SU-DHL-6 (cell line): ENCODE measurements at regions not wholly inside any gene's neighbourhood (a gene's known extent, or its start where the extent isn't known, plus 50 kb on each side); places are given as distances from the start of the nearest gene placed in this dataset.

Experiments used
- H2AFZ ChIP-seq: fragments of 200-600 bp; sonication (generic); 2 replicates; pipeline ENCODE4 v1.6.1; 2014; ENCODE audit warnings: low read depth, mild to moderate bottlenecking, moderate library complexity, mixed read lengths, antibody characterized with exemption, low read length; ENCODE audit not compliant: severe bottlenecking
- H3F3A ChIP-seq: fragments of 200-600 bp; shearing (Covaris generic); 2 replicates; pipeline ENCODE4 v1.6.0; 2016; ENCODE audit warnings: antibody characterized with exemption, mild to moderate bottlenecking; ENCODE audit not compliant: insufficient read depth
- H3K27ac ChIP-seq: fragments of 200-600 bp; sonication (generic); 2 replicates; pipeline ENCODE4 v1.5.1; 2016; ENCODE audit warnings: low read depth, mild to moderate bottlenecking, low read length, moderate library complexity, mixed read lengths
- H3K27me3 ChIP-seq: fragments of 200-600 bp; sonication (generic), shearing (Covaris generic); 2 replicates; pipeline ENCODE4 v1.6.0; 2014; ENCODE audit warnings: mild to moderate bottlenecking, low read length
- H3K36me3 ChIP-seq: fragments of 200-600 bp; sonication (generic); 2 replicates; pipeline ENCODE4 v1.6.1; 2014; ENCODE audit warnings: mild to moderate bottlenecking, low read length, mixed read lengths
- H3K4me2 ChIP-seq: fragments of 300-600, 200-600 bp; shearing (Covaris generic), sonication (generic); 2 replicates; pipeline ENCODE4 v1.6.0; 2014; ENCODE audit warnings: low read length, low read depth, mild to moderate bottlenecking; ENCODE audit not compliant: poor library complexity, severe bottlenecking
- H3K4me3 ChIP-seq: fragments of 200-600 bp; sonication (generic); 2 replicates; pipeline ENCODE4 v1.5.1; 2014; ENCODE audit warnings: antibody characterized with exemption, low read length, mild to moderate bottlenecking, mixed read lengths; ENCODE audit not compliant: insufficient read depth, poor library complexity, severe bottlenecking
- H3K79me2 ChIP-seq: fragments of 200-600 bp; sonication (generic); 2 replicates; pipeline ENCODE4 v1.6.1; 2014; ENCODE audit warnings: mild to moderate bottlenecking, low read length, moderate library complexity; ENCODE audit not compliant: insufficient read depth
- H3K9ac ChIP-seq: fragments of 200-600 bp; sonication (generic); 2 replicates; pipeline ENCODE4 v1.7.0; 2014; ENCODE audit warnings: mild to moderate bottlenecking, low read length
- H3K9me2 ChIP-seq: fragments of 200-600 bp; sonication (generic); replicated peaks from 2 replicates; pipeline ENCODE4 v1.6.1; 2014; ENCODE audit warnings: low read length; ENCODE audit not compliant: insufficient read depth
- H3K9me3 ChIP-seq: fragments of 200-600 bp; sonication (generic); 2 replicates; pipeline ENCODE4 v1.6.1; 2014; ENCODE audit warnings: low read length, mixed read lengths; ENCODE audit not compliant: insufficient read depth
- H4K20me1 ChIP-seq: fragments of 200-600 bp; sonication (generic); 2 replicates; pipeline ENCODE4 v1.6.1; 2014; ENCODE audit warnings: low read depth, mild to moderate bottlenecking, antibody characterized with exemption, low read length, moderate library complexity, mixed read lengths
- CTCF ChIP-seq: fragments of 200-600 bp; sonication (generic); IDR thresholded peaks from one replicate; pipeline ENCODE4 v1.5.1; 2017; ENCODE audit warnings: antibody characterized with exemption, mild to moderate bottlenecking, low read length, moderate library complexity; ENCODE audit not compliant: insufficient read depth, poor library complexity, severe bottlenecking
- EZH2phosphoT487 ChIP-seq: fragments of 200-600 bp; sonication (generic), shearing (Covaris generic); conservative IDR thresholded peaks from 2 replicates; pipeline ENCODE4 v1.6.1; 2018; ENCODE audit warnings: mild to moderate bottlenecking, antibody characterized with exemption, low read length, moderate library complexity, mixed read lengths

- no peaks in the 10 kb centered on the region for H3F3A ChIP-seq
- no peak overlapping the region for H2AFZ ChIP-seq
- H3K36me3 ChIP-seq, result no peaks in the 10 kb centered on the region
- no peaks in the 10 kb centered on the region for H3K27me3 ChIP-seq
- TF ChIP-seq CTCF (no peak), EZH2phosphoT487 (no peak)
- 0 out of 2 replicates have a peak, but pooled peaks cover 4% of the 10 kb centered on the region for H3K9me3 ChIP-seq
- no peak overlapping the region for H3K9ac ChIP-seq
- H3K9me2 ChIP-seq, result no peaks in the 10 kb centered on the region
- H3K4me3 ChIP-seq, result no peak overlapping the region
- H3K4me2 ChIP-seq, result no peak overlapping the region
- no peaks in the 10 kb centered on the region for H4K20me1 ChIP-seq
- no peaks in the 10 kb centered on the region for H3K79me2 ChIP-seq
- no peak overlapping the region for H3K27ac ChIP-seq
Measured at GRCh38 chr3:105923140-105923539, 54.3 kb upstream of the CBLB start.

- H3K4me2 ChIP-seq, result no peak overlapping the region
- TF ChIP-seq EZH2phosphoT487, result no peak
- no peak for TF ChIP-seq CTCF
- H3K36me3 ChIP-seq, result no peaks in the 10 kb centered on the region
- no peak overlapping the region for H3K27ac ChIP-seq
- H3K9me2 ChIP-seq, result no peaks in the 10 kb centered on the region
- H4K20me1 ChIP-seq, result no peaks in the 10 kb centered on the region
- no peaks in the 10 kb centered on the region for H3K9me3 ChIP-seq
- H3K4me3 ChIP-seq, result no peak overlapping the region
- H3K79me2 ChIP-seq, result no peaks in the 10 kb centered on the region
- no peaks in the 10 kb centered on the region for H3F3A ChIP-seq
- no peak overlapping the region for H3K9ac ChIP-seq
- no peak overlapping the region for H2AFZ ChIP-seq
- H3K27me3 ChIP-seq, result no peaks in the 10 kb centered on the region
Measured at GRCh38 chr3:105927741-105928140, 58.9 kb upstream of the CBLB start.

- Histone ChIP-seq H3K27ac (no peak overlapping the region), H3K4me2 (no peak overlapping the region), H3K79me2 (no peaks in the 10 kb centered on the region), H3K9me3 (no peaks in the 10 kb centered on the region), H3K9ac (no peak overlapping the region), H3K36me3 (no peaks in the 10 kb centered on the region), H4K20me1 (no peaks in the 10 kb centered on the region), H3K4me3 (no peak overlapping the region), H3F3A (no peaks in the 10 kb centered on the region), H2AFZ (no peak overlapping the region), H3K9me2 (no peaks in the 10 kb centered on the region), H3K27me3 (no peaks in the 10 kb centered on the region)
- TF ChIP-seq CTCF, result no peak
- no peak for TF ChIP-seq EZH2phosphoT487
Measured at GRCh38 chr3:105930733-105931132, 61.9 kb upstream of the CBLB start.

GRCh38 chr3:105931500-105931899 lies 62.7 kb upstream of the CBLB start:
- no peaks in the 10 kb centered on the region for H3K9me3 ChIP-seq
- H3K79me2 ChIP-seq, result no peaks in the 10 kb centered on the region
- no peak overlapping the region for H2AFZ ChIP-seq
- H3K4me3 ChIP-seq, result no peak overlapping the region
- no peaks in the 10 kb centered on the region for H3F3A ChIP-seq
- no peak overlapping the region for H3K27ac ChIP-seq
- H3K9ac ChIP-seq, result no peak overlapping the region
- no peaks in the 10 kb centered on the region for H3K27me3 ChIP-seq
- TF ChIP-seq EZH2phosphoT487 (no peak), CTCF (no peak)
- no peak overlapping the region for H3K4me2 ChIP-seq
- no peaks in the 10 kb centered on the region for H4K20me1 ChIP-seq
- no peaks in the 10 kb centered on the region for H3K9me2 ChIP-seq
- H3K36me3 ChIP-seq, result no peaks in the 10 kb centered on the region
